Epithelial cell of prostate (primary cell): ENCODE measurements at regions not wholly inside any gene's neighbourhood (a gene's known extent, or its start where the extent isn't known, plus 50 kb on each side); places are given as distances from the start of the nearest gene placed in this dataset.

Experiments
- DNase-seq: peaks from one replicate; pipeline ENCODE4 v3.0.0-alpha.2; 2011; ENCODE audit warnings: low read depth, low spot score
- H3K27ac ChIP-seq: fragments of 450-650 bp; 2 replicates; pipeline ENCODE4 v1.5.1; 2017; ENCODE audit warnings: mild to moderate bottlenecking

GRCh38 chr20:17796091-17796563 is 96.4 kb downstream of the BANF2 start:
- H3K27ac ChIP-seq = no peak overlapping the region
- no peak for DNase-seq

DNA sequence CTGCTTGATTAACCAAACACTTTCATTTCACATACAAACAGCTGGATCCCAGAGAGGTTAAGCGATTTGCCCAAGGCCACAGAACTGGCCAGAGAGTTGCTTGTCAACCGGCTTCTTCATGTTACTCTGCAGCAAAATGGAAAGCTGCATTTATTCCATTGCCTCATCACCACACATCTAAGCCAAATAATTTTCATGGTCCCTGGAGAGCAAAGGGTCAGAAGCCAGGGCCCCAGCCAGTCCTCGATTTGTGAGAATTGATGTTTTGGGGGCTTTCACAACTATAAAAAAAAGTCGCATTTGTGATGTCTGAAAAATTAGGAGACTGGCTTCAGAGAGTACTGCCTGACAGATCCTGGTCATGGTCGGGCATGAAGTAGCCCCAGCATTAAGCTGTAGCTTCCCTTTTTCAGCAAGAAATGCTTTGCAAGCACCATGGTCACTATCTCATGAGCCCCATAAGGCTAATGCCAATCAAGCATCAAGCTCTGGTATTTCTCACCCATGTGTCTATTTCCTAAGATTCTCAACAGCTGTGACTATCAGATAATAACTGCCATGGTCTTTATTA is 95.8 kb downstream of the BANF2 start:
- no peak overlapping the region for H3K27ac ChIP-seq
- DNase-seq = no peak

- no peak overlapping the region for H3K27ac ChIP-seq
- no peak for DNase-seq
These were observed 95.2 kb downstream of the BANF2 start for GRCh38 chr20:17795003-17795402.

- no peak overlapping the region for H3K27ac ChIP-seq
- no peak for DNase-seq
These were observed 94.6 kb downstream of the BANF2 start for GRCh38 chr20:17794400-17794799.

- H3K27ac ChIP-seq = no peak overlapping the region
- DNase-seq = no peak
These were observed 94.2 kb downstream of the BANF2 start for GRCh38 chr20:17793986-17794385.

DNA sequence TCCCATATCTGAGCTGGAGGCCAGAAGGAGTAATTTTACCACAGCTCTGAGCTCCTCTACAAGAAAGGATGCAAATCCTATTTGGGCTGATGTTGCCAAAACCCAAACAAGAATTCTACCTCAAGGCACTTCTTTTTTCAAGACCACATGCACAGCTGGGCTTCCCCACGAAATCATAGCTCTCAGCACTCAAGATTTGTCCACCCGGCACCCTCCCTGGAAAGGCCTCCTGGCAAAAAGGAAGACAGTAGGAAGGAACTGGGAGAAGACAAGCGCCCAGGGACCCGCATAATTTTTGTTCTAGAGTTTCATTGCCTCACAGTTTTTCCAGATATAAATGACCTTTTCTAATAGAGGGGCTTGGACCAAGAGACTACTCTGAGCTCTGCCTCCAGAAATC is 90.5 kb downstream of the BANF2 start:
- DNase-seq = no peak
- H3K27ac ChIP-seq = no peak overlapping the region

- DNase-seq = no peak
- H3K27ac ChIP-seq = no peak overlapping the region
These were observed 88.0 kb downstream of the BANF2 start for GRCh38 chr20:17787816-17788215.

- no peak for DNase-seq
- H3K27ac ChIP-seq = no peak overlapping the region
These were observed 86.5 kb downstream of the BANF2 start for GRCh38 chr20:17786221-17786718.
